ENCODE measurements at regions not wholly inside any gene's neighbourhood (a gene's known extent, or its start where the extent isn't known, plus 50 kb on each side); places are given as distances from the start of the nearest gene placed in this dataset.

DNA sequence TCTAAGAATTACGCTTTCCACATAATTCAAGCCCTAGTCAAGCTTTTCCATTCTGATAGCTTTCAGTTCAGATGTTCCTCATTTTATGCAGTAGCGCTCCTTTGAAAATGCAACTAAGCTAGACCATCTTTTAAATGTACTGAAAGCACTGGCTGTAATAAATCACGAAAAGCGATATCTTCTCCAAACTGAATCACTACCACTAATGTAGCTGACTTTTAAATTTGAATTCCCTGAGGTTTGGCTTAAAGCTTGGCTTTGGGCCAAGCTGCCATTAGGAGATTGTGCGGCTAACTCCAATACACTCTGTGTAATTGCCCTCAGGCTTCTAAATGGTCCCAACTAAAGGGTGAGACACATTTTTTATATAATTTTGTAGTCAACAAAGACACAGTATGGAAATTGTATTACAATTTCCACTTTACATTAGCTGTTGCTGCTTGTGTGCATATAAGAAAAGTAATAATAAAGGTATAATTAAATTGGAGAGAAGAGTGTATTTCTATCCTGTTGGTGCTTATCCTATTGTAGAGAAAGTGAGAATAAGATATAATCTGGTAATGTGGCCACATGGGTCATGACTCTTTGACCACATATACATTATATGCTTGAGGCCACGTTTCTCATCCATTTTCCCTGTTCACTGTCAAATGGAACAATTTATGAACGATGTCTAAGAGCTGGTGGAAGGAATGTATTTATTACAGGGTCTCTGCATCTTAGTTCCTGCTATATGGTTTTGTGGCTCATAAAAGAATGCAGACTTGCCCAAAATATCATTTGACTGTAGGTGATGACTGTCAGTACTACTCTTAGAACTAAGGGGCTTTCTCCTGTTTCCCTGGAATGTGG is 118.7 kb upstream of the TAF11L2 start:
- no peak overlapping the region for H3K27ac Mint-ChIP-seq
- TF ChIP-seq CTCF (IDR thresholded peaks at IDR 0.05; ENCODE audit: unreplicated experiment) = no peak
- no peak for DNase-seq (ENCODE audit: low spot score, unreplicated experiment)
- peaks cover 3% of the 10 kb centered on the region for H3K27me3 Mint-ChIP-seq
- no peak overlapping the region for H3K4me3 Mint-ChIP-seq (ENCODE audit: low read depth)
- no peaks in the 10 kb centered on the region for H3K36me3 Mint-ChIP-seq (ENCODE audit: insufficient read depth)
- peaks cover 5% of the 10 kb centered on the region for H3K4me1 Mint-ChIP-seq (ENCODE audit: low read depth)
- H3K9me3 Mint-ChIP-seq (ENCODE audit: low read depth) = no peaks in the 10 kb centered on the region

DNA sequence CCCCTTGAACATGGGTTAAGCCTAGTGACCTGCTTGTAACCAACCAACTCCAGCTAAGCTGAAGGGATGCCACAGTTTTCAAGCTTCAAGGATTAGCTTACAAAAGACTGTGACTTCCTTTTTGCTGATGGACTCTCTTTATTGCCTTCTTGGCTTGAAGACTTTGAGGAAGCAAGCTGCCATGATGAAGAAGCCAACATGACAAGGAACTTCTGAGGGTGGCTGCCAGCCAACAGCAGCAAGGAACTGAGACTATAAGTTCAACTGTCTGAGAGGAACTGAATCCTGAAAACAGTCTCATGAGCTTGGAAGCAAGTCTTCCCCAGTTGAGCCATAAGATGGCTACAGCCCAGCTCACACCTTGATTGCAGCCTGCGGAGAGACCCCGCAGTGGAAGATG is 116.1 kb upstream of the TAF11L2 start:
- peaks cover 9% of the 10 kb centered on the region for H3K27me3 Mint-ChIP-seq
- H3K9me3 Mint-ChIP-seq (ENCODE audit: low read depth) = no peaks in the 10 kb centered on the region
- H3K36me3 Mint-ChIP-seq (ENCODE audit: insufficient read depth) = no peaks in the 10 kb centered on the region
- H3K27ac Mint-ChIP-seq = no peak overlapping the region
- no peaks in the 10 kb centered on the region for H3K4me1 Mint-ChIP-seq (ENCODE audit: low read depth)
- no peak for TF ChIP-seq CTCF (IDR thresholded peaks at IDR 0.05; ENCODE audit: unreplicated experiment)
- no peak overlapping the region for H3K4me3 Mint-ChIP-seq (ENCODE audit: low read depth)
- DNase-seq (ENCODE audit: low spot score, unreplicated experiment) = no peak

GRCh38 chr5:17383526-17383925 is 114.5 kb upstream of the TAF11L2 start:
- DNase-seq (ENCODE audit: low spot score, unreplicated experiment) = no peak
- H3K36me3 Mint-ChIP-seq (ENCODE audit: insufficient read depth) = no peaks in the 10 kb centered on the region
- H3K4me1 Mint-ChIP-seq (ENCODE audit: low read depth) = no peaks in the 10 kb centered on the region
- peaks cover 9% of the 10 kb centered on the region for H3K27me3 Mint-ChIP-seq
- H3K4me3 Mint-ChIP-seq (ENCODE audit: low read depth) = no peak overlapping the region
- TF ChIP-seq CTCF (IDR thresholded peaks at IDR 0.05; ENCODE audit: unreplicated experiment) = no peak
- H3K27ac Mint-ChIP-seq = no peak overlapping the region
- no peaks in the 10 kb centered on the region for H3K9me3 Mint-ChIP-seq (ENCODE audit: low read depth)

- H3K9me3 Mint-ChIP-seq (ENCODE audit: low read depth) = no peaks in the 10 kb centered on the region
- no peak overlapping the region for H3K27ac Mint-ChIP-seq
- peaks cover 9% of the 10 kb centered on the region for H3K27me3 Mint-ChIP-seq
- H3K4me3 Mint-ChIP-seq (ENCODE audit: low read depth) = no peak overlapping the region
- no peaks in the 10 kb centered on the region for H3K4me1 Mint-ChIP-seq (ENCODE audit: low read depth)
- no peak for TF ChIP-seq CTCF (IDR thresholded peaks at IDR 0.05; ENCODE audit: unreplicated experiment)
- no peak for DNase-seq (ENCODE audit: low spot score, unreplicated experiment)
- no peaks in the 10 kb centered on the region for H3K36me3 Mint-ChIP-seq (ENCODE audit: insufficient read depth)
Measured at GRCh38 chr5:17384181-17384580, 113.8 kb upstream of the TAF11L2 start.

DNA sequence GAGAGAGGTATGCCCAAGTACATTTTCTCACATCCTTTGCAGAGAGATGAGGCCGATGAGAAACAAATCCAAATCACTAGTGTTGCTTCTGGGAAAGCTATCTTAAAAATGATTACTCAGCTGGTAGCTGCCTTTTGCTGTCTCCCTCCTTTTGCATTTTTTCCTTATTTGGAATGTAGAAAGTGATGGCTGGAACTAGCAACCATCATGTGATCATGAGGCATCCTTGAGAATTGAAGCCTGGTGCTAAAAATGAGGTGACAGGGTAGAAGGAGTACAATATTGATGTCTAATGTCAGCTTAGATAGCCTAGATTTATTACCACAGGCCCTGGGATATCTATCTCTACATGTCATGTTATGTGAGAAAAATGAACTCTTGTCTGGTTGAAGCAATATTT is 109.3 kb upstream of the TAF11L2 start:
- H3K9me3 Mint-ChIP-seq (ENCODE audit: low read depth) = no peaks in the 10 kb centered on the region
- H3K36me3 Mint-ChIP-seq (ENCODE audit: insufficient read depth) = no peaks in the 10 kb centered on the region
- DNase-seq (ENCODE audit: low spot score, unreplicated experiment) = no peak
- no peaks in the 10 kb centered on the region for H3K4me1 Mint-ChIP-seq (ENCODE audit: low read depth)
- peaks cover 7% of the 10 kb centered on the region for H3K27me3 Mint-ChIP-seq
- H3K27ac Mint-ChIP-seq = no peak overlapping the region
- H3K4me3 Mint-ChIP-seq (ENCODE audit: low read depth) = no peak overlapping the region
- TF ChIP-seq CTCF (IDR thresholded peaks at IDR 0.05; ENCODE audit: unreplicated experiment) = no peak
